ENCODE measurements at regions not wholly inside any gene's neighbourhood (a gene's known extent, or its start where the extent isn't known, plus 50 kb on each side); places are given as distances from the start of the nearest gene placed in this dataset.
"Not testable (repeated sequence)": the region's sequence is repeated elsewhere in the genome, so short reads cannot be mapped to it uniquely, and the experiment has no call there.

- DNase-seq: no peak
These were observed 88.0 kb downstream of the ACTBL2 start for GRCh38 chr5:57394421-57395210.

- DNase-seq: no peak
These were observed 95.7 kb downstream of the ACTBL2 start for GRCh38 chr5:57386958-57387357.

GRCh38 chr5:57383093-57383861 is 99.3 kb downstream of the ACTBL2 start:
- DNase-seq: peak in 1 of 5 donors; percentile 82

- DNase-seq: no peak
These were observed 100.0 kb downstream of the ACTBL2 start for GRCh38 chr5:57382655-57383054.

- no peak for DNase-seq
These were observed 112.2 kb downstream of the ACTBL2 start for GRCh38 chr5:57370376-57370775.

GRCh38 chr5:57368010-57368409 is 114.6 kb downstream of the ACTBL2 start:
- no peak for DNase-seq

- DNase-seq: no peak
These were observed 115.9 kb downstream of the ACTBL2 start for GRCh38 chr5:57366744-57367143.

GRCh38 chr5:57362951-57363350 is 119.7 kb downstream of the ACTBL2 start:
- no peak for DNase-seq

GRCh38 chr5:57360871-57361270 is 121.7 kb downstream of the ACTBL2 start:
- DNase-seq: no peak

- no peak for DNase-seq
These were observed 123.6 kb downstream of the ACTBL2 start for GRCh38 chr5:57358796-57359592.

- DNase-seq: not testable (repeated sequence)
These were observed 125.8 kb downstream of the ACTBL2 start for GRCh38 chr5:57356850-57357249.

- no peak for DNase-seq
These were observed 133.4 kb downstream of the ACTBL2 start for GRCh38 chr5:57349214-57349613.

- DNase-seq: no peak
These were observed 134.1 kb downstream of the ACTBL2 start for GRCh38 chr5:57348376-57349140.

GRCh38 chr5:57346328-57346727 is 136.3 kb downstream of the ACTBL2 start:
- no peak for DNase-seq

GRCh38 chr5:57341380-57341979 is 141.1 kb downstream of the ACTBL2 start:
- no peak for DNase-seq

GRCh38 chr5:57340681-57341080 is 141.9 kb downstream of the ACTBL2 start:
- DNase-seq: no peak

- DNase-seq: no peak
These were observed 143.1 kb downstream of the ACTBL2 start for GRCh38 chr5:57339521-57339920.

- DNase-seq: no peak
These were observed 143.7 kb downstream of the ACTBL2 start for GRCh38 chr5:57338868-57339340.

- peak in 1 of 5 donors; percentile 21 for DNase-seq
These were observed 144.3 kb downstream of the ACTBL2 start for GRCh38 chr5:57338068-57338867.

GRCh38 chr5:57335092-57335660 is 147.4 kb downstream of the ACTBL2 start:
- DNase-seq: no peak

GRCh38 chr5:57334475-57334874 is 148.1 kb downstream of the ACTBL2 start:
- DNase-seq: no peak

Data from T-helper 1 cell (primary cell).